ENCODE measurements at regions not wholly inside any gene's neighbourhood (a gene's known extent, or its start where the extent isn't known, plus 50 kb on each side); places are given as distances from the start of the nearest gene placed in this dataset.

- no peak for TF ChIP-seq POLR2A (IDR thresholded peaks at IDR 0.05)
- no peak for TF ChIP-seq CTCF (IDR thresholded peaks at IDR 0.05)
Observed at GRCh38 chr6:18931086-18931485, 543.9 kb downstream of the RNF144B start.
